ENCODE measurements at regions not wholly inside any gene's neighbourhood (a gene's known extent, or its start where the extent isn't known, plus 50 kb on each side); places are given as distances from the start of the nearest gene placed in this dataset.

DNA sequence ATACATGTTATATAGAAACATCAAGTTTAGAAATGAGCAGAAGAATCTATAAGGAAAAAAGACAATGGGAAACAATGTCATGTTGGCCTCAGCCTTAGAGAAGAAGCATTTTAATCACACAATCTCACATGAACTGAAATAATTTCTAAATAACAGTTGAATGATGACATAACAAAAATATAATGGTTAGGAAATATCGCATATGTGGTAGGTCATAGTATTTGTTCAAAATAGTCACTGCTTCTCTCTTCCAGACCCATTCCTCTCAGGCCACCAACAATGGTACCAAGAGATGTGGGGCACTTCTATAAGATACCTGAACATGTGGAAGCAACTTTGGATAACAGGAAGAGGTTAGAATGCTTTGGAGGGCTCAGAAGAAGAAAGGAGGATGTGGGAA lies 195.7 kb upstream of the PDZRN3 start:
- no peak overlapping the region for H3K9ac ChIP-seq (ENCODE audit: insufficient read depth in 1 of 2, low read length in 2 of 2)
- WGBS, 2 donors, result 86 to 91% methylated on average over 1 of the region's 1 CpG
- no peak for DNase-seq
- no peak overlapping the region for H3K27ac ChIP-seq (ENCODE audit: low read depth in 1 of 2, low read length in 1 of 2)
- no peak for ATAC-seq (ENCODE audit: insufficient read depth, low FRiP score)
- H3K27me3 ChIP-seq (ENCODE audit: control insufficient read depth in 3 of 3, insufficient read depth in 3 of 3, low read length in 2 of 3), result no peaks in the 10 kb centered on the region
- H3K4me3 ChIP-seq, result no peak overlapping the region
- H3K9me3 ChIP-seq (ENCODE audit: control insufficient read depth in 4 of 4, insufficient read depth in 3 of 4, low read length in 3 of 4), result peaks cover 0 to 8% (median 3%) of the 10 kb centered on the region in 4 donors
- no peaks in the 10 kb centered on the region for H3K36me3 ChIP-seq (ENCODE audit: control insufficient read depth in 4 of 4, insufficient read depth in 4 of 4, low read length in 4 of 4)
- TF ChIP-seq, protein P1, sequence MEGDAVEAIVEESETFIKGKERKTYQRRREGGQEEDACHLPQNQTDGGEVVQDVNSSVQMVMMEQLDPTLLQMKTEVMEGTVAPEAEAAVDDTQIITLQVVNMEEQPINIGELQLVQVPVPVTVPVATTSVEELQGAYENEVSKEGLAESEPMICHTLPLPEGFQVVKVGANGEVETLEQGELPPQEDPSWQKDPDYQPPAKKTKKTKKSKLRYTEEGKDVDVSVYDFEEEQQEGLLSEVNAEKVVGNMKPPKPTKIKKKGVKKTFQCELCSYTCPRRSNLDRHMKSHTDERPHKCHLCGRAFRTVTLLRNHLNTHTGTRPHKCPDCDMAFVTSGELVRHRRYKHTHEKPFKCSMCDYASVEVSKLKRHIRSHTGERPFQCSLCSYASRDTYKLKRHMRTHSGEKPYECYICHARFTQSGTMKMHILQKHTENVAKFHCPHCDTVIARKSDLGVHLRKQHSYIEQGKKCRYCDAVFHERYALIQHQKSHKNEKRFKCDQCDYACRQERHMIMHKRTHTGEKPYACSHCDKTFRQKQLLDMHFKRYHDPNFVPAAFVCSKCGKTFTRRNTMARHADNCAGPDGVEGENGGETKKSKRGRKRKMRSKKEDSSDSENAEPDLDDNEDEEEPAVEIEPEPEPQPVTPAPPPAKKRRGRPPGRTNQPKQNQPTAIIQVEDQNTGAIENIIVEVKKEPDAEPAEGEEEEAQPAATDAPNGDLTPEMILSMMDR (IDR thresholded peaks at IDR 0.05; ENCODE audit: control extremely low read depth, extremely low read depth), result no peak
- H3K4me1 ChIP-seq (ENCODE audit: control insufficient read depth in 5 of 5, insufficient read depth in 5 of 5, low read length in 5 of 5), result peaks cover 0 to 2% (median 0%) of the 10 kb centered on the region in 5 donors

DNA sequence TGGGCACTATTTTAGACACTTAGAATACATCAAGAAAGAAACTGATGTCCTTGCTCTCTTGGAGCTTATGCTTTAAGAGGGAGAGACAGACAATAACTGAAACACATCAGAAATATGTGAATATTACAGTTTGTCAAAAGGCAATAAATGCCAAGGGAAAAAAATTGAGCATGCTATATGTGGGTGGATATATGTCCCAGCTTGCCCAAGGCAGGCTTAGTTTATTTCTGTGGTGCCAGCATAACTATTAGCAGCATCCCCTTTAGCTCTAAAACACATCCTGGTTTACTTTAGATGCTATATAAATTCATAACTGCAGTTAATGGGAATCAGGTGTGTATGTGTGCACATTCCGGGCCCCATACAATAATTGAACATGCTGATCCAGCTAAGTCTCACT lies 191.2 kb upstream of the PDZRN3 start:
- ATAC-seq (ENCODE audit: insufficient read depth, low FRiP score) (no peak), DNase-seq (no peak)
- WGBS, 2 donors, result 95 to 100% methylated on average over 1 of the region's 1 CpG
- H3K9ac ChIP-seq (ENCODE audit: insufficient read depth in 1 of 2, low read length in 2 of 2), result no peak overlapping the region
- TF ChIP-seq, protein P1 (IDR thresholded peaks at IDR 0.05; ENCODE audit: control extremely low read depth, extremely low read depth), result no peak
- no peaks in the 10 kb centered on the region for H3K36me3 ChIP-seq (ENCODE audit: control insufficient read depth in 4 of 4, insufficient read depth in 4 of 4, low read length in 4 of 4)
- H3K4me1 ChIP-seq (ENCODE audit: control insufficient read depth in 5 of 5, insufficient read depth in 5 of 5, low read length in 5 of 5), result peaks cover 0 to 12% (median 0%) of the 10 kb centered on the region in 5 donors
- H3K27me3 ChIP-seq (ENCODE audit: control insufficient read depth in 3 of 3, insufficient read depth in 3 of 3, low read length in 2 of 3), result no peaks in the 10 kb centered on the region
- no peaks in the 10 kb centered on the region for H3K9me3 ChIP-seq (ENCODE audit: control insufficient read depth in 4 of 4, insufficient read depth in 3 of 4, low read length in 3 of 4)
- no peak overlapping the region for H3K4me3 ChIP-seq
- no peak overlapping the region for H3K27ac ChIP-seq (ENCODE audit: low read depth in 1 of 2, low read length in 1 of 2)

DNA sequence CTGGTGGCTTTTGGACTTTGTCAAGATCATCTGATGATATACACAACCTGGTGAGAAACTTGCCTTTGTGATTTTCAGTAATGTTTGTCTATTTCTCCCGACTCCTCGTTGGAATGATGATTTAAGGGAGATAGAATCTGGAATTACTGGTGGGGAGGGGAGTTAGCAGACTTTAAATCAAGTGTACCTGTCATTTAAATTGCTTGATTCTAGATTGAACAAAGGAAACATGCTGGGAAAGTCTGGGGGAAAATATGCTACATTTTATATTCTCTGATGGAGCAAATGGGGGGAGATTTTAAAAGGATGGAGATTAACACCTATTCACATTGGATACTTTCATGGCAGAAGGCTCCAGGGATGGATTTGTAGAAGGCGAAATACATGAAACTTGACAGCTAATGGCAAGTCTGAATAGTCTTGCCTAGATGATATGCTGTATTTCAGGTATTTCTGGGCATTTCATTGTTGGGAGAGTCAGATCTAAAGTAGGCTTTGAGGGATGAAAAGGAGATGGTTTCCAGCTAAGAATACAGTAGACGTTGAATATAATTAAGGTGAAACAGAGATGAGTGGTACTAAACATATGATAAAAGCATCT lies 189.1 kb upstream of the PDZRN3 start:
- 75% methylated on average over 4 of the region's 4 CpGs for WGBS, 2 donors
- ATAC-seq (ENCODE audit: insufficient read depth, low FRiP score), result no peak
- TF ChIP-seq, protein P1 (IDR thresholded peaks at IDR 0.05; ENCODE audit: control extremely low read depth, extremely low read depth), result no peak

DNA sequence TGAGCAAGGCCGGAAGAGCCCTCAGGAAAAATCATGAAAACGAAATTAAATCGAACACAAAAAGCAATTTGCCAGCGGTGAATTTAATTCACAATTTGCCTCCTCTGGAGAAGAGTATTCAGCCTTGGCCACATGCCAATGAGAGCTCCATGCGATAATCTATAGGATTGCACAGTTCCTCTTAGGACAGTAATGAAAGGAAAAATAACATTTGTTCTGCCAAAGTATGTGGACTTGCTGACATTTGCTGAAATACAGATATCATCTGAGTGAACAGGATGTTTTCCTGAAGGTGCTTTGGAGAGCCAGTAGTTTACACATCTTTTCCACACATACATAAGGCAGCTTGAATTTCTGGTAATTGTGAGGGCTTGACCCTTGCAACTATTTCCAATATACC lies 188.6 kb upstream of the PDZRN3 start:
- H3K36me3 ChIP-seq (ENCODE audit: control insufficient read depth in 4 of 4, insufficient read depth in 4 of 4, low read length in 4 of 4), result no peaks in the 10 kb centered on the region
- TF ChIP-seq, protein P1 (IDR thresholded peaks at IDR 0.05; ENCODE audit: control extremely low read depth, extremely low read depth), result no peak
- ATAC-seq (ENCODE audit: insufficient read depth, low FRiP score) (no peak), DNase-seq (peak; percentile 74 to 93 (median 91))
- no peaks in the 10 kb centered on the region for H3K9me3 ChIP-seq (ENCODE audit: control insufficient read depth in 4 of 4, insufficient read depth in 3 of 4, low read length in 3 of 4)
- H3K4me3 ChIP-seq, result no peak overlapping the region
- no peaks in the 10 kb centered on the region for H3K27me3 ChIP-seq (ENCODE audit: control insufficient read depth in 3 of 3, insufficient read depth in 3 of 3, low read length in 2 of 3)
- H3K4me1 ChIP-seq (ENCODE audit: control insufficient read depth in 5 of 5, insufficient read depth in 5 of 5, low read length in 5 of 5), result peaks cover 0 to 12% (median 0%) of the 10 kb centered on the region in 5 donors
- H3K9ac ChIP-seq (ENCODE audit: insufficient read depth in 1 of 2, low read length in 2 of 2), result peak overlapping the region in 1 of 2 donors; percentile 23
- WGBS, 2 donors, result 44 to 45% methylated on average over 5 of the region's 5 CpGs
- H3K27ac ChIP-seq (ENCODE audit: low read depth in 1 of 2, low read length in 1 of 2), result no peak overlapping the region

More for the DNA sequence above, 189.1 kb upstream of the PDZRN3 start:
- Histone ChIP-seq H3K9me3 (ENCODE audit: control insufficient read depth in 4 of 4, insufficient read depth in 3 of 4, low read length in 3 of 4) (no peaks in the 10 kb centered on the region), H3K36me3 (ENCODE audit: control insufficient read depth in 4 of 4, insufficient read depth in 4 of 4, low read length in 4 of 4) (no peaks in the 10 kb centered on the region), H3K4me3 (no peak overlapping the region), H3K9ac (ENCODE audit: insufficient read depth in 1 of 2, low read length in 2 of 2) (peak overlapping the region in 1 of 2 donors; percentile 7), H3K27me3 (ENCODE audit: control insufficient read depth in 3 of 3, insufficient read depth in 3 of 3, low read length in 2 of 3) (no peaks in the 10 kb centered on the region), H3K4me1 (ENCODE audit: control insufficient read depth in 5 of 5, insufficient read depth in 5 of 5, low read length in 5 of 5) (peaks cover 0 to 12% (median 0%) of the 10 kb centered on the region in 5 donors), H3K27ac (ENCODE audit: low read depth in 1 of 2, low read length in 1 of 2) (no peak overlapping the region)
- DNase-seq, result no peak

Measured in lung (tissue), 11 donors.